ENCODE measurements at regions not wholly inside any gene's neighbourhood (a gene's known extent, or its start where the extent isn't known, plus 50 kb on each side); places are given as distances from the start of the nearest gene placed in this dataset.

GRCh38 chr5:170176916-170177315, 55.9 kb upstream of the C5orf58 start:
- TF ChIP-seq, protein P1, sequence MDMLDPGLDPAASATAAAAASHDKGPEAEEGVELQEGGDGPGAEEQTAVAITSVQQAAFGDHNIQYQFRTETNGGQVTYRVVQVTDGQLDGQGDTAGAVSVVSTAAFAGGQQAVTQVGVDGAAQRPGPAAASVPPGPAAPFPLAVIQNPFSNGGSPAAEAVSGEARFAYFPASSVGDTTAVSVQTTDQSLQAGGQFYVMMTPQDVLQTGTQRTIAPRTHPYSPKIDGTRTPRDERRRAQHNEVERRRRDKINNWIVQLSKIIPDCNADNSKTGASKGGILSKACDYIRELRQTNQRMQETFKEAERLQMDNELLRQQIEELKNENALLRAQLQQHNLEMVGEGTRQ (CRISPR knock-in tag; IDR thresholded peaks at IDR 0.05) = no peak
- TF ChIP-seq, protein P2, sequence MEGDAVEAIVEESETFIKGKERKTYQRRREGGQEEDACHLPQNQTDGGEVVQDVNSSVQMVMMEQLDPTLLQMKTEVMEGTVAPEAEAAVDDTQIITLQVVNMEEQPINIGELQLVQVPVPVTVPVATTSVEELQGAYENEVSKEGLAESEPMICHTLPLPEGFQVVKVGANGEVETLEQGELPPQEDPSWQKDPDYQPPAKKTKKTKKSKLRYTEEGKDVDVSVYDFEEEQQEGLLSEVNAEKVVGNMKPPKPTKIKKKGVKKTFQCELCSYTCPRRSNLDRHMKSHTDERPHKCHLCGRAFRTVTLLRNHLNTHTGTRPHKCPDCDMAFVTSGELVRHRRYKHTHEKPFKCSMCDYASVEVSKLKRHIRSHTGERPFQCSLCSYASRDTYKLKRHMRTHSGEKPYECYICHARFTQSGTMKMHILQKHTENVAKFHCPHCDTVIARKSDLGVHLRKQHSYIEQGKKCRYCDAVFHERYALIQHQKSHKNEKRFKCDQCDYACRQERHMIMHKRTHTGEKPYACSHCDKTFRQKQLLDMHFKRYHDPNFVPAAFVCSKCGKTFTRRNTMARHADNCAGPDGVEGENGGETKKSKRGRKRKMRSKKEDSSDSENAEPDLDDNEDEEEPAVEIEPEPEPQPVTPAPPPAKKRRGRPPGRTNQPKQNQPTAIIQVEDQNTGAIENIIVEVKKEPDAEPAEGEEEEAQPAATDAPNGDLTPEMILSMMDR (IDR thresholded peaks at IDR 0.05) = no peak
- no peak for TF ChIP-seq ELF4 (CRISPR knock-in tag; IDR thresholded peaks at IDR 0.05; ENCODE audit: low read depth)
- TF ChIP-seq, protein P3, sequence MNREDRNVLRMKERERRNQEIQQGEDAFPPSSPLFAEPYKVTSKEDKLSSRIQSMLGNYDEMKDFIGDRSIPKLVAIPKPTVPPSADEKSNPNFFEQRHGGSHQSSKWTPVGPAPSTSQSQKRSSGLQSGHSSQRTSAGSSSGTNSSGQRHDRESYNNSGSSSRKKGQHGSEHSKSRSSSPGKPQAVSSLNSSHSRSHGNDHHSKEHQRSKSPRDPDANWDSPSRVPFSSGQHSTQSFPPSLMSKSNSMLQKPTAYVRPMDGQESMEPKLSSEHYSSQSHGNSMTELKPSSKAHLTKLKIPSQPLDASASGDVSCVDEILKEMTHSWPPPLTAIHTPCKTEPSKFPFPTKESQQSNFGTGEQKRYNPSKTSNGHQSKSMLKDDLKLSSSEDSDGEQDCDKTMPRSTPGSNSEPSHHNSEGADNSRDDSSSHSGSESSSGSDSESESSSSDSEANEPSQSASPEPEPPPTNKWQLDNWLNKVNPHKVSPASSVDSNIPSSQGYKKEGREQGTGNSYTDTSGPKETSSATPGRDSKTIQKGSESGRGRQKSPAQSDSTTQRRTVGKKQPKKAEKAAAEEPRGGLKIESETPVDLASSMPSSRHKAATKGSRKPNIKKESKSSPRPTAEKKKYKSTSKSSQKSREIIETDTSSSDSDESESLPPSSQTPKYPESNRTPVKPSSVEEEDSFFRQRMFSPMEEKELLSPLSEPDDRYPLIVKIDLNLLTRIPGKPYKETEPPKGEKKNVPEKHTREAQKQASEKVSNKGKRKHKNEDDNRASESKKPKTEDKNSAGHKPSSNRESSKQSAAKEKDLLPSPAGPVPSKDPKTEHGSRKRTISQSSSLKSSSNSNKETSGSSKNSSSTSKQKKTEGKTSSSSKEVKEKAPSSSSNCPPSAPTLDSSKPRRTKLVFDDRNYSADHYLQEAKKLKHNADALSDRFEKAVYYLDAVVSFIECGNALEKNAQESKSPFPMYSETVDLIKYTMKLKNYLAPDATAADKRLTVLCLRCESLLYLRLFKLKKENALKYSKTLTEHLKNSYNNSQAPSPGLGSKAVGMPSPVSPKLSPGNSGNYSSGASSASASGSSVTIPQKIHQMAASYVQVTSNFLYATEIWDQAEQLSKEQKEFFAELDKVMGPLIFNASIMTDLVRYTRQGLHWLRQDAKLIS (CRISPR knock-in tag; IDR thresholded peaks at IDR 0.05; ENCODE audit: borderline replicate concordance) = no peak
- no peak for TF ChIP-seq JUN (CRISPR knock-in tag; IDR thresholded peaks at IDR 0.05)
- TF ChIP-seq GRHL2 (CRISPR knock-in tag; IDR thresholded peaks at IDR 0.05; ENCODE audit: insufficient replicate concordance, severe bottlenecking) = no peak
- TF ChIP-seq, protein P4, sequence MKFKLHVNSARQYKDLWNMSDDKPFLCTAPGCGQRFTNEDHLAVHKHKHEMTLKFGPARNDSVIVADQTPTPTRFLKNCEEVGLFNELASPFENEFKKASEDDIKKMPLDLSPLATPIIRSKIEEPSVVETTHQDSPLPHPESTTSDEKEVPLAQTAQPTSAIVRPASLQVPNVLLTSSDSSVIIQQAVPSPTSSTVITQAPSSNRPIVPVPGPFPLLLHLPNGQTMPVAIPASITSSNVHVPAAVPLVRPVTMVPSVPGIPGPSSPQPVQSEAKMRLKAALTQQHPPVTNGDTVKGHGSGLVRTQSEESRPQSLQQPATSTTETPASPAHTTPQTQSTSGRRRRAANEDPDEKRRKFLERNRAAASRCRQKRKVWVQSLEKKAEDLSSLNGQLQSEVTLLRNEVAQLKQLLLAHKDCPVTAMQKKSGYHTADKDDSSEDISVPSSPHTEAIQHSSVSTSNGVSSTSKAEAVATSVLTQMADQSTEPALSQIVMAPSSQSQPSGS (CRISPR knock-in tag; IDR thresholded peaks at IDR 0.05; ENCODE audit: borderline replicate concordance, low read depth) = no peak
- no peak for TF ChIP-seq TCF7 (CRISPR knock-in tag; IDR thresholded peaks at IDR 0.05; ENCODE audit: low read depth)
